Keratinocyte (primary cell): ENCODE measurements at regions not wholly inside any gene's neighbourhood (a gene's known extent, or its start where the extent isn't known, plus 50 kb on each side); places are given as distances from the start of the nearest gene placed in this dataset.

Experiments used
- DNase-seq: peaks from one replicate; pipeline ENCODE4 v3.0.0-alpha.2; 2011; ENCODE audit warnings: low read depth, missing footprints, low spot score
- FAIRE-seq: peaks from 2 replicates; lab custom pipeline; 2011; peaks lifted over from hg19 to GRCh38; lab: Jason Lieb, UNC
- H2AFZ ChIP-seq: 2 replicates; pipeline ENCODE4 v1.6.0; 2012; ENCODE audit warnings: low read length, control low read depth, inconsistent platforms; ENCODE audit not compliant: control insufficient read depth
- H3K27ac ChIP-seq: 2 replicates; pipeline ENCODE4 v1.5.1; 2011; ENCODE audit warnings: low read length; ENCODE audit not compliant: control insufficient read depth, insufficient read depth
- H3K27me3 ChIP-seq: 3 replicates; pipeline ENCODE4 v1.6.0; 2011; ENCODE audit warnings: low read length; ENCODE audit not compliant: control insufficient read depth, insufficient read depth; ENCODE audit errors: extremely low read depth
- H3K36me3 ChIP-seq, 2 experiments: 2 replicates in 1 of 2; 3 replicates in 1 of 2; pipeline ENCODE4 v1.5.1; 2011; ENCODE audit warnings: low read length in 2 of 2, mild to moderate bottlenecking in 1 of 2; ENCODE audit not compliant: control insufficient read depth in 2 of 2, insufficient read depth in 2 of 2; ENCODE audit errors: extremely low read depth in 1 of 2
- H3K4me1 ChIP-seq: 3 replicates; pipeline ENCODE4 v1.5.1; 2011; ENCODE audit warnings: low read length; ENCODE audit not compliant: control insufficient read depth, insufficient read depth; ENCODE audit errors: extremely low read depth
- H3K4me2 ChIP-seq: 3 replicates; pipeline ENCODE4 v1.6.0; 2011; ENCODE audit warnings: low read depth, low read length; ENCODE audit not compliant: control insufficient read depth, insufficient read depth; ENCODE audit errors: extremely low read depth
- H3K4me3 ChIP-seq, 3 experiments: fragments of 200-600 bp in 1 of 3; sonication (generic) in 1 of 3; 2 replicates in 2 of 3; 3 replicates in 1 of 3; pipeline ENCODE4 v1.5.1; 2011 to 2016; ENCODE audit warnings: low read length in 3 of 3, mild to moderate bottlenecking in 3 of 3, control low read depth in 2 of 3, inconsistent platforms in 1 of 3, low read depth in 1 of 3, mixed read lengths in 1 of 3, mixed run types in 1 of 3, moderate library complexity in 1 of 3; ENCODE audit not compliant: control insufficient read depth in 2 of 3, insufficient read depth in 2 of 3; ENCODE audit errors: extremely low read depth in 1 of 3
- H3K79me2 ChIP-seq: 2 replicates; pipeline ENCODE4 v1.6.0; 2012; ENCODE audit warnings: low read length; ENCODE audit not compliant: control insufficient read depth, insufficient read depth
- H3K9ac ChIP-seq: 3 replicates; pipeline ENCODE4 v1.6.0; 2011; ENCODE audit warnings: low read length; ENCODE audit not compliant: control insufficient read depth, insufficient read depth; ENCODE audit errors: extremely low read depth
- H3K9me1 ChIP-seq: 3 replicates; pipeline ENCODE4 v1.6.0; 2011; ENCODE audit warnings: low read length; ENCODE audit not compliant: control insufficient read depth, insufficient read depth; ENCODE audit errors: extremely low read depth
- H3K9me3 ChIP-seq: 2 replicates; pipeline ENCODE4 v1.5.1; 2012; ENCODE audit warnings: low read depth, low read length; ENCODE audit not compliant: control insufficient read depth
- H4K20me1 ChIP-seq: 3 replicates; pipeline ENCODE4 v1.6.0; 2011; ENCODE audit warnings: low read length; ENCODE audit not compliant: control insufficient read depth, insufficient read depth; ENCODE audit errors: extremely low read depth
- EZH2 ChIP-seq: IDR thresholded peaks from one replicate; pipeline ENCODE4 v1.6.1; 2012; ENCODE audit warnings: inconsistent platforms, mild to moderate bottlenecking, low read length, moderate library complexity
- dilution Hi-C: fragments of 300-500 bp; cut with MboI; formaldehyde crosslinking; loops from one replicate; pipeline ENCODE4 v1.7.0; 2020; ENCODE audit warnings: low sequenced_read_pairs; ENCODE audit not compliant: extremely low pct_ligation_motif_present
- TF ChIP-seq, protein P1 (sequence below), 3 experiments: IDR thresholded peaks in 1 of 3; conservative IDR thresholded peaks in 1 of 3; optimal IDR thresholded peaks in 1 of 3; 2 replicates in 2 of 3; 3 replicates in 1 of 3; pipeline versions ENCODE3 to v1.5.1; 2011; ENCODE audit warnings: low read length in 3 of 3, mild to moderate bottlenecking in 3 of 3, moderate library complexity in 2 of 3, control low read depth in 1 of 3, inconsistent platforms in 1 of 3; ENCODE audit not compliant: insufficient read depth in 2 of 3; ENCODE audit errors: extremely low read depth in 1 of 3

DNA sequence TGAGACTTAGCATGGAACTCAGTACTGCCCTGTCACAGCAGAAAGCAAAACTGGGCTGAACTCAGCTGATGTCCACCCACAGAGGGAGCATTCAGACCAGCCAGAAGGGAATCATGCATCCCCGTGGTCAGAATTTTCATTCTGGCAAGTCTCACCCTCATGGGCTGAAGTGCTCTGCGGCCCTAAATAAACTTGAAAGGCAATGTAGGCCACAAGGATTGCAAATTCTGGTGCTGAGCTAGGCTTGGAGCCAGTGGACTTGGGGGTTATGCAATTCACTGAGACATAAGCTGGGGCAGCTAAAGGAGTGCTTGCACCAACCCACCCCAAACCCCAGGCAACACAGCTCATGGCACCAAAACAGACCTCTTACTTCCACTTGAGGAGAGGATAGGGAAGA, 494.1 kb downstream of the GABRG1 start:
- Histone ChIP-seq H3K27me3 (no peaks in the 10 kb centered on the region), H3K4me1 (no peaks in the 10 kb centered on the region), H3K27ac (no peak overlapping the region), H2AFZ (no peak overlapping the region), H3K4me2 (no peak overlapping the region), H3K36me3 (no peaks in the 10 kb centered on the region), H3K9ac (no peak overlapping the region), H3K9me1 (no peaks in the 10 kb centered on the region), H4K20me1 (no peaks in the 10 kb centered on the region), H3K4me3 (no peak overlapping the region), H3K9me3 (no peaks in the 10 kb centered on the region), H3K79me2 (no peaks in the 10 kb centered on the region)
- dilution Hi-C loops: no loop called here
- no peak for TF ChIP-seq EZH2
- DNase-seq (no peak), FAIRE-seq (no peak)

- no peak overlapping the region for H3K27ac ChIP-seq
- no peaks in the 10 kb centered on the region for H3K79me2 ChIP-seq
- no peak overlapping the region for H3K4me2 ChIP-seq
- H2AFZ ChIP-seq: no peak overlapping the region
- FAIRE-seq: no peak
- no peaks in the 10 kb centered on the region for H3K9me1 ChIP-seq
- no peaks in the 10 kb centered on the region for H3K9me3 ChIP-seq
- H3K27me3 ChIP-seq: no peaks in the 10 kb centered on the region
- H3K4me3 ChIP-seq: no peak overlapping the region
- H3K9ac ChIP-seq: no peak overlapping the region
- no peaks in the 10 kb centered on the region for H4K20me1 ChIP-seq
- no peak for TF ChIP-seq EZH2
- TF ChIP-seq, protein P1, sequence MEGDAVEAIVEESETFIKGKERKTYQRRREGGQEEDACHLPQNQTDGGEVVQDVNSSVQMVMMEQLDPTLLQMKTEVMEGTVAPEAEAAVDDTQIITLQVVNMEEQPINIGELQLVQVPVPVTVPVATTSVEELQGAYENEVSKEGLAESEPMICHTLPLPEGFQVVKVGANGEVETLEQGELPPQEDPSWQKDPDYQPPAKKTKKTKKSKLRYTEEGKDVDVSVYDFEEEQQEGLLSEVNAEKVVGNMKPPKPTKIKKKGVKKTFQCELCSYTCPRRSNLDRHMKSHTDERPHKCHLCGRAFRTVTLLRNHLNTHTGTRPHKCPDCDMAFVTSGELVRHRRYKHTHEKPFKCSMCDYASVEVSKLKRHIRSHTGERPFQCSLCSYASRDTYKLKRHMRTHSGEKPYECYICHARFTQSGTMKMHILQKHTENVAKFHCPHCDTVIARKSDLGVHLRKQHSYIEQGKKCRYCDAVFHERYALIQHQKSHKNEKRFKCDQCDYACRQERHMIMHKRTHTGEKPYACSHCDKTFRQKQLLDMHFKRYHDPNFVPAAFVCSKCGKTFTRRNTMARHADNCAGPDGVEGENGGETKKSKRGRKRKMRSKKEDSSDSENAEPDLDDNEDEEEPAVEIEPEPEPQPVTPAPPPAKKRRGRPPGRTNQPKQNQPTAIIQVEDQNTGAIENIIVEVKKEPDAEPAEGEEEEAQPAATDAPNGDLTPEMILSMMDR (optimal IDR thresholded peaks at IDR 0.05 in 1 of 3, IDR thresholded peaks at IDR 0.05 in 1 of 3, conservative IDR thresholded peaks at IDR 0.05 in 1 of 3; ENCODE audit: extremely low read depth in 1 of 3, insufficient read depth in 2 of 3, low read length in 3 of 3): no peak
- DNase-seq: no peak
- H3K4me1 ChIP-seq: no peaks in the 10 kb centered on the region
- no peaks in the 10 kb centered on the region for H3K36me3 ChIP-seq
- dilution Hi-C loops: no loop called here
These were observed 501.9 kb downstream of the GABRG1 start for GRCh38 chr4:45621971-45622370.

DNA sequence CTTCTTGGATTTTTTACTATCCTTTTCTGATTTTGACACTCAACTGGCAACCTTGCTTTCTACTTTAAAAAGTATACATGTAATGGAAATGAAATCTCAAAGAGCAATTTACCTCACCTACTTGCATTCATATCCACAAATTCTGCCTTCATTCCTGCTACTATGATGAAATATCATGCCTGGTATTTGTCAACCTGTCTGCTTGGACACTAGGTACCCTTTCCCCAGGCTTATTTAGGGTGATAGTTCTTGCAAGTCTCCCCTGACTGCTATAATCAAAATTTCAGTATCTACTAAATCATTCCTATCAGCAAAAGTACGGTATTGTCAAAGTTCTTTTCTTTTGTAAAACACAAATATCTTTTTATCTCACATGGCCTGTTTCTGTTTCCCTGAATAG, 503.0 kb downstream of the GABRG1 start:
- DNase-seq: no peak
- Histone ChIP-seq H3K4me3 (no peak overlapping the region), H3K79me2 (no peaks in the 10 kb centered on the region), H3K36me3 (no peaks in the 10 kb centered on the region), H3K4me1 (no peaks in the 10 kb centered on the region), H3K27me3 (no peaks in the 10 kb centered on the region), H3K27ac (no peak overlapping the region), H4K20me1 (no peaks in the 10 kb centered on the region), H2AFZ (no peak overlapping the region), H3K9ac (no peak overlapping the region), H3K4me2 (no peak overlapping the region), H3K9me1 (no peaks in the 10 kb centered on the region), H3K9me3 (no peaks in the 10 kb centered on the region)
- TF ChIP-seq, protein P1 (optimal IDR thresholded peaks at IDR 0.05 in 1 of 3, IDR thresholded peaks at IDR 0.05 in 1 of 3, conservative IDR thresholded peaks at IDR 0.05 in 1 of 3; ENCODE audit: extremely low read depth in 1 of 3, insufficient read depth in 2 of 3, low read length in 3 of 3): no peak
- TF ChIP-seq EZH2: no peak
- no peak for FAIRE-seq
- dilution Hi-C loops: no loop called here
